ENCODE measurements at regions not wholly inside any gene's neighbourhood (a gene's known extent, or its start where the extent isn't known, plus 50 kb on each side); places are given as distances from the start of the nearest gene placed in this dataset.

- DNase-seq (ENCODE audit: extremely low read depth, low read depth) = no peak
- TF ChIP-seq, protein P1, sequence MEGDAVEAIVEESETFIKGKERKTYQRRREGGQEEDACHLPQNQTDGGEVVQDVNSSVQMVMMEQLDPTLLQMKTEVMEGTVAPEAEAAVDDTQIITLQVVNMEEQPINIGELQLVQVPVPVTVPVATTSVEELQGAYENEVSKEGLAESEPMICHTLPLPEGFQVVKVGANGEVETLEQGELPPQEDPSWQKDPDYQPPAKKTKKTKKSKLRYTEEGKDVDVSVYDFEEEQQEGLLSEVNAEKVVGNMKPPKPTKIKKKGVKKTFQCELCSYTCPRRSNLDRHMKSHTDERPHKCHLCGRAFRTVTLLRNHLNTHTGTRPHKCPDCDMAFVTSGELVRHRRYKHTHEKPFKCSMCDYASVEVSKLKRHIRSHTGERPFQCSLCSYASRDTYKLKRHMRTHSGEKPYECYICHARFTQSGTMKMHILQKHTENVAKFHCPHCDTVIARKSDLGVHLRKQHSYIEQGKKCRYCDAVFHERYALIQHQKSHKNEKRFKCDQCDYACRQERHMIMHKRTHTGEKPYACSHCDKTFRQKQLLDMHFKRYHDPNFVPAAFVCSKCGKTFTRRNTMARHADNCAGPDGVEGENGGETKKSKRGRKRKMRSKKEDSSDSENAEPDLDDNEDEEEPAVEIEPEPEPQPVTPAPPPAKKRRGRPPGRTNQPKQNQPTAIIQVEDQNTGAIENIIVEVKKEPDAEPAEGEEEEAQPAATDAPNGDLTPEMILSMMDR (IDR thresholded peaks at IDR 0.05; ENCODE audit: low read depth, low read length, missing control alignments) = no peak
- H3K4me3 ChIP-seq (replicated peaks; ENCODE audit: low read depth, low read length) = no peak overlapping the region
Measured at GRCh38 chr3:78283994-78284393, 1244.1 kb downstream of the ROBO2 start.

GRCh38 chr3:78285032-78285728, 1245.3 kb downstream of the ROBO2 start:
- TF ChIP-seq, protein P1 (IDR thresholded peaks at IDR 0.05; ENCODE audit: low read depth, low read length, missing control alignments) = no peak
- H3K4me3 ChIP-seq (replicated peaks; ENCODE audit: low read depth, low read length) = no peak overlapping the region
- no peak for DNase-seq (ENCODE audit: extremely low read depth, low read depth)

DNA sequence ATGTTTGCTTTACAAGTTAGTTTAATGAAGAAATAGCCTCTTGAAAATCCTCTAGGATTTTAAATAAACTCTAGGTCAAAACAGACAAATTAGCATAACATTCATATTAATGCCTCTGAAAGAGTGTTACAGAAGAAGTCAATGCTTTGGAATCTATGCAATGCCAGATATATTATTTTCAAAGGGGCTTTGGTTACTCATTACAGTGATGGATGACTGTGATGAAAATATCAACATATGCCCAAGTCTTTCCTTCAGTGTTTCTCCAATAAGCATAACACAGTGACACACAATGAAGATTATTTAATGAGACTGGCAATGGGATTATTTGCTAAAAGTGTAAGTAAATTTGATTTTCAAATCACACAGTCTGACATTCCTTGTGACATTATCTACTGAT, 1247.2 kb downstream of the ROBO2 start:
- DNase-seq (ENCODE audit: extremely low read depth, low read depth) = no peak
- H3K4me3 ChIP-seq (replicated peaks; ENCODE audit: low read depth, low read length) = no peak overlapping the region
- TF ChIP-seq, protein P1 (IDR thresholded peaks at IDR 0.05; ENCODE audit: low read depth, low read length, missing control alignments) = no peak

DNA sequence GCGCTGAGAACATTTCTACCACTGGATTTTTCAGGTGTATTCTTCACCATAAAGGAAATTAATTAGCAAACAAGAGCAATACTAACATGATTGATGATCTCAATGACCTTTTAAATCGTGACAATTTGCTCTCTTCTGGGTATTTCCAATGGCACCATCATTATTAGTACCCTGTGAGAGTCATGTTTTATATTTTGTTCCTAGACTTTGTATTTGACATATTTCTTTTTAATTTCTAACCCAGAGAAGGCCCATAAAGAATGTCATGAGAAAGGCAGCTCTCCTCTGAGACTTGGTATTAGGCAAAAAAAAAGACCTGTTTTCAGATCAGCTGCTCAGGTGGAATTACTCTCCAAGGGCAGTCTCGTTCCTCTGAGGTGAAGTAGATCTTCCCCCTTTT, 1253.4 kb downstream of the ROBO2 start:
- TF ChIP-seq, protein P1 (IDR thresholded peaks at IDR 0.05; ENCODE audit: low read depth, low read length, missing control alignments) = no peak
- DNase-seq (ENCODE audit: extremely low read depth, low read depth) = no peak
- no peak overlapping the region for H3K4me3 ChIP-seq (replicated peaks; ENCODE audit: low read depth, low read length)

DNA sequence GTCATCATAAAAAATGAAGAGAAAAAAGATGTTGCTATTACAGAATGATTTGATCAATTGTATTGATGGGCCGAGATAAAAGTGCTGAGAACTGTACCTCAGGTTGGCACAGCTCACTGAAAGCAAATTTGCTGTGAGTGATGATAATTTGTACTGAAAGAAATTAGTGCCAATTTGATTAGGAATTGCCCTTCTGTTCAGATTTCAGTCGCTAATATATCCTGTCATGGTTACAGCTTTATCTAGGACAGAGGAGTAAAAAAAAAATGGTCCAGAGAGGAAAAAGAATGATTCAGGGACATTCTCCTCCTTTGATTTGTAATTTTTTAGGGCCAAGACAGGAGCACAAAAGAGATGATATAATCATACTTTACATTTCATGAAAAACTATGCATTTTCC, 1264.2 kb downstream of the ROBO2 start:
- H3K4me3 ChIP-seq (replicated peaks; ENCODE audit: low read depth, low read length) = no peak overlapping the region
- TF ChIP-seq, protein P1 (IDR thresholded peaks at IDR 0.05; ENCODE audit: low read depth, low read length, missing control alignments) = no peak
- no peak for DNase-seq (ENCODE audit: extremely low read depth, low read depth)

DNA sequence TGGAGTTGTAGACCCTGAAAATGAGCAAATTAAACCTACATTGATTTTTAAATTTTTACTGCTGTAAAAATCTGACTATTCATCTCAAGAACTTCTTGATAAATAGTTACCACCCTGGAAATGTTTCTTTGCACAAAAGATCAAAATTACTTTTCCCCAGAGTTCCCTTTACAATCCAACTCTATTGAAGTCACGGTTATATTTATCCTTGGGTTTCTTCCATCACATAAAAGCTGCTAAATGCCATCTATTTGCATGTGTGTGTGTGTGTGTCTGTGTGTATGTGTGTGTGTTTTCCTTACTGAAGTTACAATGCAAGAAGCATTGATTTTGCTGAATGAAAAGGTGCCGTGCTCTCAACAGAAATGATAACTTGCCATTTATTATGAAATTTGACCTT, 1273.0 kb downstream of the ROBO2 start:
- no peak overlapping the region for H3K4me3 ChIP-seq (replicated peaks; ENCODE audit: low read depth, low read length)
- TF ChIP-seq, protein P1 (IDR thresholded peaks at IDR 0.05; ENCODE audit: low read depth, low read length, missing control alignments) = no peak
- DNase-seq (ENCODE audit: extremely low read depth, low read depth) = no peak

GRCh38 chr3:78313332-78313731, 1273.4 kb downstream of the ROBO2 start:
- no peak for DNase-seq (ENCODE audit: extremely low read depth, low read depth)
- H3K4me3 ChIP-seq (replicated peaks; ENCODE audit: low read depth, low read length) = no peak overlapping the region
- TF ChIP-seq, protein P1 (IDR thresholded peaks at IDR 0.05; ENCODE audit: low read depth, low read length, missing control alignments) = no peak
